ENCODE measurements at regions not wholly inside any gene's neighbourhood (a gene's known extent, or its start where the extent isn't known, plus 50 kb on each side); places are given as distances from the start of the nearest gene placed in this dataset.

DNA sequence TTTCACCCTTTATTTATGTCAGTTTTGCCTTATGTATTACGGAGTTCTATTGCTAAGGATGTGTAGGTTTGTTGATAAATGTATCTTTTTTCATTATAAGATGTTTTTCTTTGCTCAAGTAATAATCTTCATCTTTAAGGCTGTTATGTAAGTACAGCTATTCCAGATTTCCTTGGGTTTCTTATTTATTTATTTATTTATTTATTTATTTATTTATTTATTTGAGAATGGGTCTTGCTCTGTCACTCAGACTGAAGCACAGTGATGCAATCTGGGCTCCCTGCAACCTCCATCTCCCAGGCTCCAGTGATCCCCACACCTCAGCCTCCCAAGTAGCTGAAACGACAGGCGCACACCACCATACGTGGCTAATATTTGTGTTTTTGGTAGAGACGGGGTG is 617.0 kb downstream of the SLITRK1 start:
- no peaks in the 10 kb centered on the region for H3K36me3 ChIP-seq (replicated peaks; ENCODE audit: control insufficient read depth, insufficient read depth, low read length)
- H3K4me3 ChIP-seq (ENCODE audit: insufficient read depth, low read depth, low read length): no peak overlapping the region
- no peak for DNase-seq
- H3K27me3 ChIP-seq (ENCODE audit: control insufficient read depth, insufficient read depth, low read length): no peaks in the 10 kb centered on the region

DNA sequence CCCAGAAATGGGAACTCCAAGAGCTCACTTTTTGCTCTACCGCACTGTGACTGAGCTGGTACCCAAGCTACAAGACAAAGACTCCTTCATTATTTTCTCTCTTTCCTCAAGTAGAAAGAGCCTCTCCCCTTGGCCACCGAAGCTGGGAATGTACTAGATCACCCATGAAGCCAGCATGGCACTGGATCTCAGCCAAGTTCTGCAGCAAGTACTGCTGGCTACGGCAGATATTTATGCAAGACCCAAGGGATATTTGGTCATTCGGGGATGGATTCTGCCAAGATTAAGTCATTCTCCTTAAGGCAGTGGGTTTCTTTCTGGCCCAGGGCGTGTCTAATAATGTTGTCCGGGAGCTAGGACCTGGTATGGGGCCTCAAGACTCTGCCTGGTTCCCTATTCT is 633.5 kb downstream of the SLITRK1 start:
- DNase-seq: no peak
- Histone ChIP-seq H3K27me3 (ENCODE audit: control insufficient read depth, insufficient read depth, low read length) (no peaks in the 10 kb centered on the region), H3K36me3 (replicated peaks; ENCODE audit: control insufficient read depth, insufficient read depth, low read length) (no peaks in the 10 kb centered on the region), H3K4me3 (ENCODE audit: insufficient read depth, low read depth, low read length) (no peak overlapping the region)

DNA sequence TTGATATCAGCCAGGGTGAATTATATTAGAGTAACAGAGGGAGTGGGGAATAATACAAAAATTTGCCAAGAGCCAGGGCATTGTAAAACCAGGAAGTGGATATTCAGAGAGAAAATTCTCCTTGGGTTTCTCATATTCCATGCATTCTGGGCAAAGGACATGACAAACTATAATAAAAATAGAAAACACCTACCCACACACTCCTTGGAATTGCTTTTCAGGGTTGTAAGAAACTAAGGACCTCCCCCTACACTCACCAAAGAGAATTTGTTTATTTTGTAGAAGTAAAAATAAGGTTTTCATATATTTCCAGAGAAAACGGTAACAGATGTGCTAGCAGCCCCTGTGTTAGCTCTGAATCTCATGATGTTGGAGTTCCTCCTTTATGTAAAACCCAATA is 649.6 kb downstream of the SLITRK1 start:
- no peaks in the 10 kb centered on the region for H3K27me3 ChIP-seq (ENCODE audit: control insufficient read depth, insufficient read depth, low read length)

DNA sequence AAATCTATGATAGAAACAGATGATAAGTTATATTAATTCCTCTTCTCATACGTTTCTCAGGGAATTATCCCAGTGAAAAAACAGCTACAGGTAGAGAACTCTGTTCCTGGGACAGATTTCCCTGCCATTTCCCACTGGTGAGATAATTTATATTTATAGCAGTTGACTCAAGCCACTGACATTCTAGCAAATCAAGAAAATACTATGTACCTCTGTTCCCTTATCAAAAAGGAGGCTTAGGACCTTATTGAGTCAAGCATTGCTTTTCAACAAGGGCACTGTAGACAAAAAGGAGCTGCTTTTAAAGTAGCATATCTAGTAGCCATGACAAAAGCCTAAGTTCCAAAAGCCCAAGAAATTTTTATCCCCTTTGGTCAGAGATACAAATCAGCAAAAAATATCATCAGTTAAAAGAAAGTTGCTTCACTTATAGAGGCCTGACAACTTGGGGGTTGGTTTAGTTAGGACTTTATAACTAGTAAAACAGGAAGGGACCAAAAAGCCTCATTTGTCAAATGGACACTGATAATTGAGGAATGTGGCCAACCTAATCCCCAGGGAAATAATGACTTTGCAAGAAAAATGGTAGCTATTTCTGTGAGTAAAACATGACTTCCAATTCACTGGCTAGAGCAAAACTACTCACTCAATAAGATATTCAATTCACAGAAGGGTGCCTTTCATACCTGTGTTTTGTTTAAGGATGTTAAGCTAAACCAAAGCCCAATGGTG is 652.5 kb downstream of the SLITRK1 start:
- DNase-seq: no peak
- Histone ChIP-seq H3K27me3 (ENCODE audit: control insufficient read depth, insufficient read depth, low read length) (no peaks in the 10 kb centered on the region), H3K36me3 (replicated peaks; ENCODE audit: control insufficient read depth, insufficient read depth, low read length) (no peaks in the 10 kb centered on the region), H3K4me3 (ENCODE audit: insufficient read depth, low read depth, low read length) (no peak overlapping the region)

More for the DNA sequence above, 649.6 kb downstream of the SLITRK1 start:
- Histone ChIP-seq H3K36me3 (replicated peaks; ENCODE audit: control insufficient read depth, insufficient read depth, low read length) (no peaks in the 10 kb centered on the region), H3K4me3 (ENCODE audit: insufficient read depth, low read depth, low read length) (no peak overlapping the region)
- DNase-seq: no peak

DNA sequence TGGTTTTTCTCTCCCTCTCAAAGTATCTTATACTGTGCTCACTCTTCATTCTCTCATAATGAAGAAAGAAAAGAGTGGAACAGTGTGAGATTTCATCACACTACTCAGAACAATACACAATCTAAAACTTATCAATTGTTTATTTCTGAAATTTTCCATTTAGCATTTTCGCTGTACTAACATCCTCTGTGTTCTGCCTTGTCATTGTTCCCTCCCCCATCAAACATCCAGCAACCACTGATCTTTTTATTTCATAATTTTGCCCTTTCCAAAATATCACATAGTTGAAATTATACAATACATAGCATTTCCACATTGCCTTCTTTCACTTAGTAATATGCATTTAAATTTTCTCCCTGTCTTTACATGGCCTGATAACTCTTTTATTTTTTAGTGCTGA is 658.7 kb downstream of the SLITRK1 start:
- no peaks in the 10 kb centered on the region for H3K36me3 ChIP-seq (replicated peaks; ENCODE audit: control insufficient read depth, insufficient read depth, low read length)
- no peaks in the 10 kb centered on the region for H3K27me3 ChIP-seq (ENCODE audit: control insufficient read depth, insufficient read depth, low read length)
- DNase-seq: no peak
- H3K4me3 ChIP-seq (ENCODE audit: insufficient read depth, low read depth, low read length): no peak overlapping the region

DNA sequence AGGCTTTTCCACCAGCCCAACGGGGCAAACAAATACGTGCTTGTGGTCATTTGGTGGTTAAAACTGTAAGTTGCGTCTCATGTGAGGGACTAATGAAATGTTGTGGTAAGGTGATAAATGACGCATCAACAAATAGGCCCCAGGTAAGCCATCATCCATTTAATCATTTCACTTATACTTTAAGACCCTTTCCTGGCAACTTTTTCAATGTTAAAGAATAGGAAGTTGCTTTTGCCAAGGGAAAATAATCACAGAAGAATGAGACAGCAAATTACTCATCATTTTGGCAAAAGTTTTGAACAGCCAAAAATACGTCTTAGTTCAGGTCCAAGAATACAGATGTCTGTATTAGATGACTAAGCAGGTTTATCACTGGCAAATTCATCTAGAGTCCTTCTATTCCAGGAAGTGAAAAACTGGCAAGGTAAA is 660.4 kb downstream of the SLITRK1 start:
- H3K4me3 ChIP-seq (ENCODE audit: insufficient read depth, low read depth, low read length): no peak overlapping the region
- no peaks in the 10 kb centered on the region for H3K27me3 ChIP-seq (ENCODE audit: control insufficient read depth, insufficient read depth, low read length)
- H3K36me3 ChIP-seq (replicated peaks; ENCODE audit: control insufficient read depth, insufficient read depth, low read length): no peaks in the 10 kb centered on the region
- no peak for DNase-seq

DNA sequence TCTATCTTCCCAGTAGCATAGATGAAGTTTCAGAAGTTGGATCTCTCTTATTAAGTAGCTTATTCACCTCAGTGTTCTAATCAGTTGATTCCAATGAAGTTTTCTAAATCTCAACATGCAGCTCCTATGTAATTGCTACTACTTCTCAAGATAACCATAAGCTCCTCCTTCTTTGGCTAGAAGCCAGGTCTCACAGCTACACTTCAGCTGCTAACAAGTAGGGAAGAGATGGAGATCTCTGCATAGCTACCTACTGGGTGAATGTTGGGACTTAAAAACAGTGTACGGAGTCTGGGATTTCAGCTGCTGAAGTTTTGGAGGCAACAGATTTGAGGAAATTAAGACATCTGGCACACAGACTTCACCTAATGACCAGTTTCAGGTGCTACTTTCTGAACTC is 661.0 kb downstream of the SLITRK1 start:
- no peak for DNase-seq
- no peaks in the 10 kb centered on the region for H3K27me3 ChIP-seq (ENCODE audit: control insufficient read depth, insufficient read depth, low read length)
- H3K4me3 ChIP-seq (ENCODE audit: insufficient read depth, low read depth, low read length): no peak overlapping the region
- H3K36me3 ChIP-seq (replicated peaks; ENCODE audit: control insufficient read depth, insufficient read depth, low read length): no peaks in the 10 kb centered on the region

DNA sequence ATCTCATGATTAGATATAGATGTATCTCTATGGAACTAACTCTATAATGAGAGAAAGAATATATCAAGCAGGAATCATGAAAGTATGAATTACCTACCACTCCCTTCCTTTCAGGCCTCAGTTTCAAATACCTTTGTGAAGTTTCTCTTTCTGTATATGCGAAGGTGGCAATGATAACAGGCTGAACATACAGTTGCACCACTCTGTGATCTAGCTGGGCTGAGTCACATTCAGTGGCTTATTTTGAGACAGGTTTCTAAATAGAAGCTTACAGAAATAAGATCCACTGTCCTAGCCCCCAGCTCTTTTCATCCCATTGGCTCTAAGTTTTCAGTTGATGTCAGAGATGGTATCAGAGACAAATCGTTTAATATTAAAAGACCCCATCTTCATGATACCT is 662.0 kb downstream of the SLITRK1 start:
- Histone ChIP-seq H3K27me3 (ENCODE audit: control insufficient read depth, insufficient read depth, low read length) (no peaks in the 10 kb centered on the region), H3K4me3 (ENCODE audit: insufficient read depth, low read depth, low read length) (no peak overlapping the region), H3K36me3 (replicated peaks; ENCODE audit: control insufficient read depth, insufficient read depth, low read length) (no peaks in the 10 kb centered on the region)
- DNase-seq: no peak

DNA sequence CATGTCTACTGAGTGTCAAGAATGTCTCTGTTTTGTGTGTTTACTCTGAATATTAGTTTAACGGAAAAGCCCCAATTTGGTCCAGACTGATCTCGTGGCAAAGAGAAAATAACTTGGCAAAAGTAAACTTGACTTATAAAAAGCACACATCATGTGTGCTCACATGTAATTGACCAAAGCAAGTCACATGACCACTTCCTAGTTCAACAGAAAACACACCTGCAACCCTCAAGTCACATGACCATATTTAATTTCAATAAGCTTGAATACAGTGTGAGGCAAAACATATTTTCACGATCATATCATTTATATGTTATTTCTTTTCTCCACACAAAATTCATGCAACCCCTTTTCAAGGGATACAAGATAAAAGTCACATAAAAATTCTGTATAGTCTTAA is 662.4 kb downstream of the SLITRK1 start:
- H3K4me3 ChIP-seq (ENCODE audit: insufficient read depth, low read depth, low read length): no peak overlapping the region
- no peaks in the 10 kb centered on the region for H3K36me3 ChIP-seq (replicated peaks; ENCODE audit: control insufficient read depth, insufficient read depth, low read length)
- H3K27me3 ChIP-seq (ENCODE audit: control insufficient read depth, insufficient read depth, low read length): no peaks in the 10 kb centered on the region
- no peak for DNase-seq

DNA sequence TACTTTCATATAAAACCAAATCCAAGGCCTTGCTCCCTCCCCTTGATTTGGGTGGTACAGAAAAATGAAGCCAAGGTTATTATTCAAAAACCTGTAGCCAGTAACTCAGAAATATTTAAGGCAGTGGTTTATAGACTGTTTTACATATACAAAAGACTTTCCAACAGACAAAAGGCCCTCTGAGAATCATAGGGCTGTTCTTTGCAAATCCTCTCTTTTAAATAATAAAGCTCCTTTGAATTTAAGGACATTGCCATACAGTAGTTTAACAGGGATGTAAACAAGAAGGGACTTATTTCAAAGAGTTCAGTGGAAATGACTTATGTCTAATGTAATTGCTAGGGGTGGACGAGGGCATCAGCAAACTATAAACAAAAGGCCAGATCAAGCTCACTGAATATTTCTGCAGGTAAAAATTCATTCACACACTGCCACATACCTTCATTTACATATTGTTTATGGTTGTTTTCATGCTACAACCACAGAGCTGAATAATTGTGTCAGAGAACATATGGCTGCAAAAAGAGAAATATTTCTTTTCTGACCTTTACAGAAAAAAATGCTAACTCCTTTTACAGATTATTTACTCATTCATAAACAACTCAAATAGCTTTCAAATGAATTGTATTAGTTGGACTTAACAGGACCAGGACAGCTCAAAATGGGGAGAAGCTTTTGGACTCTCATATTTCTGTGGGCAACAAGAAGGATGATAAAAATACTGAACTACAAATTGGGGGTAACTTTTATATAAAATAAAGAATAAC is 665.6 kb downstream of the SLITRK1 start:
- H3K36me3 ChIP-seq (replicated peaks; ENCODE audit: control insufficient read depth, insufficient read depth, low read length): no peaks in the 10 kb centered on the region
- no peak for DNase-seq
- H3K27me3 ChIP-seq (ENCODE audit: control insufficient read depth, insufficient read depth, low read length): no peaks in the 10 kb centered on the region
- H3K4me3 ChIP-seq (ENCODE audit: insufficient read depth, low read depth, low read length): no peak overlapping the region

DNA sequence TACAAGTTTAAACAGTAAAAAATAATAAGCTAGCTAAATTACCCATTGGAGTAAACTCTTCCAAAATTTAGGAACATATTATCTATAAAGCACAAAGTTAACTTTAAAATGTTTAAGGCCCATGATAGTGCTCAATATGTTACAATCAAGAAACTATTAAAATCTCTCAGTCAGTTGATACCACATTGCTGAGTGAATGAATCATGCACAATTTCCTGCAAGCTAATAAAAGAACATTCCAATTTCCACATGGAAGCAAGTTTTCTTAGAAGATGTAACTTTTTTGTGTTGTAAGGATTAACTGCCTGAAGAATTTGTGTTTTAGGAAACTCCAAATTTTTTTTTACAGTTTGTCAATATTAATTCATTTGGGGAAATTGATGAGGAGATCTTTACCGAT is 666.6 kb downstream of the SLITRK1 start:
- DNase-seq: no peak
- no peaks in the 10 kb centered on the region for H3K27me3 ChIP-seq (ENCODE audit: control insufficient read depth, insufficient read depth, low read length)
- H3K4me3 ChIP-seq (ENCODE audit: insufficient read depth, low read depth, low read length): no peak overlapping the region
- no peaks in the 10 kb centered on the region for H3K36me3 ChIP-seq (replicated peaks; ENCODE audit: control insufficient read depth, insufficient read depth, low read length)

DNA sequence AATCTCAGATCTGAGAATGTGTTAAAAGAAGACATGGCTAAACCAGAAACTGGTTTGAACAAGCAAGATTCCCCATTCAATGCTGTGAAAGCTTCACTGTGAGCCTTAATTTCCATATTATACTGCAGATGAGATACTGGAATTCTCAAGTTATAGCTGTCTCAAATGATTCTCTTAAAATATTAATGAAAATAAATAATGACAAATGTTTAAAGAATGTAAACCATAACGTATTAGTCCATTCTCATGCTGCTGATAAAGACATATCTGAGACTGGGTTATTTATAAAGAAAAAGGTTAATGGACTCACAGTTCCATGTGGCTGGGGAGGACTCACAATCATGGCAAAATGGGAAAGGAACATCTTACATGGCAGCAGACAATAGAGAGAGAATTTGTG is 667.8 kb downstream of the SLITRK1 start:
- H3K27me3 ChIP-seq (ENCODE audit: control insufficient read depth, insufficient read depth, low read length): no peaks in the 10 kb centered on the region
- H3K4me3 ChIP-seq (ENCODE audit: insufficient read depth, low read depth, low read length): no peak overlapping the region
- no peak for DNase-seq
- H3K36me3 ChIP-seq (replicated peaks; ENCODE audit: control insufficient read depth, insufficient read depth, low read length): no peaks in the 10 kb centered on the region

DNA sequence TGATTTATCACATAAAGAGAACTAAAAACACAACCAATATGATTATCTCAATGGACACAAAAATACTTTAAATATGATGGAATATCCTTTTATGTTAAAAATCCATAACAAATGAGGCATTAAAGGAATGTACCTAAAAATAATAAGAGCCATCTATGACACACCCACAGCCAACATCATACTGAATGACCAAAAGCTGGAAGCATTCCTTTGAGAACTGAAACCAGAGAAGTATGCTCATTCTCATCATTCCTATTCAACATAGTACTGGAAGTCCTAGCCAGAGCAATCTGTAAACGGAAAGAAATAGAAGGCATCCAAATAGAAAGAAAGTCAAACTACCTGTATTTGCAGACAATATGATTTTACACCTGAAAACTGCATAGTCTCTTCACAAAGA is 671.0 kb downstream of the SLITRK1 start:
- no peaks in the 10 kb centered on the region for H3K27me3 ChIP-seq (ENCODE audit: control insufficient read depth, insufficient read depth, low read length)
- no peak overlapping the region for H3K4me3 ChIP-seq (ENCODE audit: insufficient read depth, low read depth, low read length)
- no peak for DNase-seq
- no peaks in the 10 kb centered on the region for H3K36me3 ChIP-seq (replicated peaks; ENCODE audit: control insufficient read depth, insufficient read depth, low read length)

DNA sequence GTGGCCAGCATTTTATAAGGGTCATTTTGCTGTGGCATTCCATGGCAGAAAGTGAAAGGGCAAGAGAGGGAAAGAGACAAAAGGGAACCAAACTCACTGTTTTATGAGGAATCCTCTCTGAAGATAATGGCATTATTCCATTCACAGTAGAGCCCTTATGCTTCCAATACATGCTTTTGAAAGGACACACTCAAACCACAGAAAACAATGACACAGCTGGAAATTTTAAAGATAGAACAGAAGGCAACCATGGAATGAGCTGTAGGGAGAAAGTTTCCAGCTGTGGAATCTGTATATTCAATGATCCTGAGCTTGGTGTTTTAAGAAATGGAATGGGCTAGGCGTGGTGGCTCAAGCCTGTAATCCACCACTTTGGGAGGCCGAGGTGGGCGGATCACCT is 677.4 kb downstream of the SLITRK1 start:
- no peaks in the 10 kb centered on the region for H3K27me3 ChIP-seq (ENCODE audit: control insufficient read depth, insufficient read depth, low read length)
- no peak overlapping the region for H3K4me3 ChIP-seq (ENCODE audit: insufficient read depth, low read depth, low read length)
- H3K36me3 ChIP-seq (replicated peaks; ENCODE audit: control insufficient read depth, insufficient read depth, low read length): no peaks in the 10 kb centered on the region
- DNase-seq: no peak

DNA sequence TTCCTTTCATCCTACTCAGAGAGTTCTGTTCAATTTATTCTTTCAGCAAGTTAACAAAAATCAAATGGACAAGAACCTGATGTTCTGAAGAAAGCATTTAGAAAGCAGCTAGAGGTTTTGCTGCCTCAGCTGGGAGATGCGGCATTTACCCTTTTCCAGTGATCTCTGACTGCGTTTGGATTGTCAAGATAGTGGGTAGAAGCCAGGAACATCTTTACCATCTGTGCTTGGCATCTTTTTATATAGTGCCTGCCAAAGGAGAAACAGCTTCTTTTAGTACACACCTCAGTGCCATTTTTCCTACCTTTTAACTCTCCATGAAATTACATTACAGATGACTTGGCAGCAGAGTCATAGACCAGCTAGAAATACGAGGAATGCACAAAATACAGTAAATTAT is 680.8 kb downstream of the SLITRK1 start:
- no peak overlapping the region for H3K4me3 ChIP-seq (ENCODE audit: insufficient read depth, low read depth, low read length)
- DNase-seq: no peak
- no peaks in the 10 kb centered on the region for H3K36me3 ChIP-seq (replicated peaks; ENCODE audit: control insufficient read depth, insufficient read depth, low read length)
- H3K27me3 ChIP-seq (ENCODE audit: control insufficient read depth, insufficient read depth, low read length): no peaks in the 10 kb centered on the region

Data from H7 (cell line).